NCI-H2196 (cell line): ENCODE measurements at regions not wholly inside any gene's neighbourhood (a gene's known extent, or its start where the extent isn't known, plus 50 kb on each side); places are given as distances from the start of the nearest gene placed in this dataset.
"Not testable (repeated sequence)": the region's sequence is repeated elsewhere in the genome, so short reads cannot be mapped to it uniquely, and the experiment has no call there.

Experiments
- DNase-seq: peaks from one replicate; lab custom pipeline; 2025; ENCODE audit not compliant: unreplicated experiment; lab: John Stamatoyannopoulos, UW

GRCh38 chr17:77083531-77083930, 57.2 kb upstream of the SEC14L1 start:
- peak; percentile 66 for DNase-seq

GRCh38 chr17:77085926-77086432, 54.8 kb upstream of the SEC14L1 start:
- peak; percentile 83 for DNase-seq

GRCh38 chr17:77086433-77087010, 54.2 kb upstream of the SEC14L1 start:
- peak; percentile 96 for DNase-seq

DNA sequence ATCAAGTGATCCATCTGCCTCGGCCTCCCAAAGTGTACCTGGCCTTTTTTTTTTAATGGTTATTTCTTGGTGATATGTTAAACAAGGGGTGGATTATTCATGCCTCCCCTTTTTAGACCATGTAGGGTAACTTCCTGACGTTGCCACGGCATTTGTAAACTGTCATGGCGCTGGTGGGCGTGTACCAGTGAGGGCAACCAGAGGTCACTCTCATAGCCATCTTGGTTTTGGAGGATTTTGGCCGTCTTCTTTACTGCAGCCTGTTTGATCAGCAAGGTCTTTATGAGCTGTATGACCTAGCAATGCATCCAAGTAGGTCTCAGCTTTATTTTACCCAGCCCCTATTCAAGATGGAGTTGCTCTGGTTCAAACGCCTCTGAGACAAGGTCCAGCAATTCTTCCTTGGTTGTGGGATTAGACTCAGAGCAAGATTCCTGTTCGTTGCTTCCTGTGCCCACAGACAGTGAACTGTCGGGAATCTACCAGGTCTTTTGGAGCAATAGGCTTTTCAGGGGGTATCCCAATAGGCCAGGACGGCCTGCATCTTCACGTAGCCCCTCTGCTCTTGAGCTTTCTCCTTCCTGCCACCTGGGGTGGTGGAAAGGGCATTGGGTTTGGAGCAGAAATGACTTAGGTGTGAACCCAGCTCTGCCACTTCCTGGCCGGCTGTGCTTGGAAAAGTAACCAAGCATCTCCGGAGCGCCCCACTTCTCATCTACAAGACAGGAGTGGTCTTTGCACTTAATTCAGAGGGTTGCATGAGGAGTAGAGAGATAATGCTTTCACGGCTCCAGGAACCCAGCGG, 52.9 kb upstream of the SEC14L1 start:
- no peak for DNase-seq

GRCh38 chr17:77088455-77089123, 52.2 kb upstream of the SEC14L1 start:
- peak; percentile 99 for DNase-seq

- DNase-seq: no peak
Observed at GRCh38 chr17:77089124-77089490, 51.7 kb upstream of the SEC14L1 start.

- DNase-seq: not testable (repeated sequence)
Observed at GRCh38 chr17:77089949-77090348, 50.8 kb upstream of the SEC14L1 start.

DNA sequence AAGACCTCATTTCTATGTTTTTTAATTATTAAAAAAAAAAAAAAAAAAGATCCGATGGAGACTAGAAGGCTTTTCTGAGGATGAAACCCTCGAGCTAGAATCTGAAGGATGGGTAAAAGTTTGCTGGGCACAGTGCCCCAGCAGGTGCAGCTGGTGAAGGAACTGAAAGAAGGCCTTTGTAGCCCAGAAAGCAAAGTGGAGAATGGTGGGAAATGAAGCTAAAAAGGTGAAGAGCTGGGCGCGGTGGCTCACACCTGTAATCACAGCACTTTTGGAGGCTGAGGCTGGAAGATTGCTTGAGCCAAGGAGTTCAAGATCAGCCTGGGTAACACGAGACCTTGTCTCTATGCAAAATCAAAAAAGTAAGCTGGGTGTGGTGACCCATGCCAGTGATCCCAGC, 50.3 kb upstream of the SEC14L1 start:
- no peak for DNase-seq
